HEK293T (cell line): ENCODE measurements at regions not wholly inside any gene's neighbourhood (a gene's known extent, or its start where the extent isn't known, plus 50 kb on each side); places are given as distances from the start of the nearest gene placed in this dataset.

Experiments
- CTCF ChIA-PET: fragments of 350-600 bp; formaldehyde crosslinking; extraction: SDS; loops from one replicate; lab custom pipeline; 2021; ENCODE audit warnings: antibody characterized with exemption, inconsistent platforms; lab: Yijun Ruan, JAX
- POLR2A ChIA-PET: fragments of 350-600 bp; formaldehyde crosslinking; extraction: SDS; loops from one replicate; lab custom pipeline; 2020; ENCODE audit warnings: antibody characterized with exemption, inconsistent platforms; lab: Yijun Ruan, JAX
- DNase-seq: peaks from one replicate; pipeline ENCODE4 v3.0.0; 2012; ENCODE audit warnings: mixed read lengths; ENCODE audit errors: extremely low spot score
- ARNT ChIP-seq: fragments of 450-650 bp; IDR thresholded peaks from 2 replicates; pipeline ENCODE4 v1.6.1; 2017; ENCODE audit warnings: mild to moderate bottlenecking
- BHLHE40 ChIP-seq: fragments of 450-650 bp; IDR thresholded peaks from 2 replicates; pipeline ENCODE4 v1.6.1; 2016; ENCODE audit warnings: mild to moderate bottlenecking, moderate library complexity, borderline replicate concordance
- CTBP1 ChIP-seq: fragments of 450-650 bp; IDR thresholded peaks from 2 replicates; pipeline ENCODE4 v1.6.1; 2016; ENCODE audit warnings: borderline replicate concordance
- ELF4 ChIP-seq: fragments of 450-650 bp; IDR thresholded peaks from 2 replicates; pipeline ENCODE4 v1.6.1; 2017; ENCODE audit warnings: antibody characterized with exemption
- FOXA1 ChIP-seq: fragments of 450-650 bp; IDR thresholded peaks from 2 replicates; pipeline ENCODE4 v1.6.1; 2016; ENCODE audit warnings: mild to moderate bottlenecking
- FOXK2 ChIP-seq: fragments of 450-650 bp; IDR thresholded peaks from 2 replicates; pipeline ENCODE4 v1.6.1; 2016; ENCODE audit warnings: mild to moderate bottlenecking
- FOXM1 ChIP-seq: fragments of 450-650 bp; IDR thresholded peaks from 2 replicates; pipeline ENCODE4 v1.6.1; 2017; ENCODE audit warnings: mild to moderate bottlenecking, borderline replicate concordance
- HDGF ChIP-seq: fragments of 450-650 bp; IDR thresholded peaks from 2 replicates; pipeline ENCODE4 v1.6.1; 2017; ENCODE audit warnings: antibody characterized with exemption, borderline replicate concordance
- L3MBTL2 ChIP-seq: fragments of 450-650 bp; conservative IDR thresholded peaks from 2 replicates; pipeline ENCODE4 v1.6.1; 2016; ENCODE audit warnings: mild to moderate bottlenecking
- LEF1 ChIP-seq: fragments of 450-650 bp; IDR thresholded peaks from 2 replicates; pipeline ENCODE4 v1.6.1; 2017; ENCODE audit warnings: mild to moderate bottlenecking, borderline replicate concordance
- NFRKB ChIP-seq: fragments of 450-650 bp; IDR thresholded peaks from 2 replicates; pipeline ENCODE4 v1.6.1; 2016; ENCODE audit warnings: mild to moderate bottlenecking, moderate library complexity
- PKNOX1 ChIP-seq: fragments of 450-650 bp; IDR thresholded peaks from 2 replicates; pipeline ENCODE4 v1.6.1; 2016
- SP1 ChIP-seq: fragments of 450-650 bp; IDR thresholded peaks from 2 replicates; pipeline ENCODE4 v1.6.1; 2017
- SUZ12 ChIP-seq: fragments of 450-650 bp; IDR thresholded peaks from 2 replicates; pipeline ENCODE4 v1.6.1; 2016; ENCODE audit warnings: mild to moderate bottlenecking
- TARDBP ChIP-seq: fragments of 450-650 bp; IDR thresholded peaks from 2 replicates; pipeline ENCODE4 v1.6.1; 2016
- ZNF384 ChIP-seq: fragments of 450-650 bp; IDR thresholded peaks from 2 replicates; pipeline ENCODE4 v1.6.1; 2016

- CTCF ChIA-PET, result no interaction called here
- TF ChIP-seq TARDBP (no peak), ELF4 (no peak), ZNF384 (no peak), FOXM1 (no peak), PKNOX1 (no peak)
- no peak for DNase-seq
- POLR2A ChIA-PET, result no interaction called here
Observed at GRCh38 chr15:96245252-96245651, 85.2 kb upstream of the NR2F2 start.

- ChIA-PET POLR2A (no interaction called here), CTCF (no interaction called here)
- TF ChIP-seq NFRKB (no peak), CTBP1 (no peak), PKNOX1 (no peak), FOXK2 (no peak)
- no peak for DNase-seq
Observed at GRCh38 chr15:96246057-96246456, 84.4 kb upstream of the NR2F2 start.

DNA sequence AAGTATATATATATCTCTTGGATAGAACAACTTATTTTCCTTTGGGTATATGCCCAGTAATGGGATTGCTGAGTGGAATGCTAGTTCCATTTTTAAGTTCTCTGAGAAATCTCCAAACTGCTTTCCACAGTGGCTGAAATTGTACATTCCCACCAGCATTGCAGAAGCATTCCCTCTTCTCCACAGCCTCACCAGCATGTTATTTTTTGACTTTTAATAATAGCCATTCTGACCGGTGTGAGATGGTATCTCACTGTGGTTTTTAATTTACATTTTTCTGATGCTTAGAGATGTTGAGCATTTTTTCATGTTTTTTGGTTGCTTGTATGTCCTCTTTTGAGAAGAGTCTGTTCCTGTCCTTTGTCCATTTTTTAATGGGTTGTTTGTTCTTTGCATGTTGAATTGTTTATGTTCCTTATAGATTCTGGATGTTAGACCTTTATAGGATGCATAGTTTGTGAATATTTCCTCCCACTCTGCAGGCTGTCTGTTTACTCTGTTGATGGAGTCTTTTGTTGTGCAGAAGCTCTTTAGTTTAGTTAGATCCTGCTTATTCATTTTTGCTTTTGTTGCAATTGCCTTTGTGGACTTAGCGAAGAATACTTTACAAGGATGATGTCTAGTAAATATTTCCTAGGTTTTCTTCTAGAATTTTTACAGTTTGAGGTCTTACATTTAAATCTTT lies 82.7 kb upstream of the NR2F2 start:
- POLR2A ChIA-PET, result no interaction called here
- CTCF ChIA-PET, result no interaction called here
- no peak for DNase-seq
- no peak for TF ChIP-seq FOXA1
- TF ChIP-seq FOXK2, result no peak
- no peak for TF ChIP-seq SUZ12
- no peak for TF ChIP-seq LEF1
- TF ChIP-seq SP1, result no peak
- no peak for TF ChIP-seq NFRKB
- no peak for TF ChIP-seq ARNT

GRCh38 chr15:96252148-96252547 lies 78.4 kb upstream of the NR2F2 start:
- ChIA-PET CTCF (interaction anchor here (0.6 kb wide), 1 partner anchor 167 kb away, joined by 3 read pairs; no protein-coding TSS in a partner anchor), POLR2A (no interaction called here)
- no peak for DNase-seq
- no peak for TF ChIP-seq CTBP1
- TF ChIP-seq BHLHE40, result no peak
- TF ChIP-seq LEF1, result no peak
- no peak for TF ChIP-seq TARDBP
- no peak for TF ChIP-seq NFRKB
- no peak for TF ChIP-seq HDGF
- TF ChIP-seq FOXM1, result no peak
- no peak for TF ChIP-seq ZNF384
- TF ChIP-seq ARNT, result no peak
- TF ChIP-seq FOXK2, result no peak
- no peak for TF ChIP-seq SUZ12
- no peak for TF ChIP-seq FOXA1
- TF ChIP-seq PKNOX1, result no peak
- TF ChIP-seq L3MBTL2, result no peak
- no peak for TF ChIP-seq ELF4

GRCh38 chr15:96253006-96253747 lies 77.3 kb upstream of the NR2F2 start:
- no peak for TF ChIP-seq PKNOX1
- no peak for TF ChIP-seq NFRKB
- TF ChIP-seq SP1, result no peak
- no peak for TF ChIP-seq HDGF
- no peak for TF ChIP-seq LEF1
- no peak for TF ChIP-seq FOXM1
- TF ChIP-seq SUZ12, result no peak
- no peak for TF ChIP-seq ARNT
- no peak for TF ChIP-seq ZNF384
- no peak for TF ChIP-seq CTBP1
- no peak for TF ChIP-seq TARDBP
- TF ChIP-seq FOXK2, result no peak
- TF ChIP-seq ELF4, result no peak
- no peak for TF ChIP-seq FOXA1
- DNase-seq, result no peak
- ChIA-PET CTCF (no interaction called here), POLR2A (no interaction called here)

DNA sequence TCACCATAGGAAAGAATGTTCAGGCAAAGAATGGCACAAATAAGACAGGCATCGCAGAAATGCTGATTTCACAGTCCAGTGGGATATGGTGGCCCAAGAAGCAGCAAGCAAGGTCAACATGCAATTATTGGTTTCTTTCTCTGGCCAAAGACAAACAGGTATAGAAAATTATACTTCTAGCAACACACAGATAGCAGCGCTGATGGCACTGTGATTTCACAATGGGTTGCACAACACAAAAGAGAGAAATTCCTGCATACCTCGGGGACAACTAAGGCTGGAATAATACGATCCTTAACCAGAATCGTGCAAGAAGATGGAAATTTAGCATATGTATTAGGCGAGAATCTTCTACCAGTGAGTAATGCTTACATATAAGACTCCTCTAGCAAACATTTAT lies 76.3 kb upstream of the NR2F2 start:
- DNase-seq, result no peak
- CTCF ChIA-PET, result no interaction called here
- no peak for TF ChIP-seq HDGF
- TF ChIP-seq FOXA1, result no peak
- no peak for TF ChIP-seq SUZ12
- TF ChIP-seq ARNT, result no peak
- no peak for TF ChIP-seq BHLHE40
- TF ChIP-seq L3MBTL2, result no peak
- TF ChIP-seq TARDBP, result no peak
- TF ChIP-seq FOXK2, result no peak
- no peak for TF ChIP-seq CTBP1
- no peak for TF ChIP-seq ELF4
- TF ChIP-seq SP1, result no peak
- no peak for TF ChIP-seq NFRKB
- no peak for TF ChIP-seq PKNOX1
- TF ChIP-seq LEF1, result no peak
- no peak for TF ChIP-seq ZNF384
- TF ChIP-seq FOXM1, result no peak
- POLR2A ChIA-PET, result no interaction called here
